Endothelial cell of umbilical vein (primary cell): ENCODE measurements at regions not wholly inside any gene's neighbourhood (a gene's known extent, or its start where the extent isn't known, plus 50 kb on each side); places are given as distances from the start of the nearest gene placed in this dataset.

ENCODE experiments used
- BruUV-seq: library from RNA; stranded (reverse); fragments of 400-500 nt; replicated peaks from 2 replicates; lab custom pipeline; 2021; lab: Mats Ljungman, UMichigan
- CTCF ChIA-PET: fragments of 300-600, 350-600 bp; sonication (Branson Sonifier 250); formaldehyde crosslinking; loops from one replicate; lab custom pipeline; 2021; ENCODE audit warnings: antibody characterized with exemption, inconsistent platforms; lab: Charles Lee
- POLR2A ChIA-PET: fragments of 300-600, 350-600 bp; sonication (Branson Sonifier 250); formaldehyde crosslinking; loops from one replicate; lab custom pipeline; 2021; ENCODE audit warnings: antibody characterized with exemption, inconsistent platforms; lab: Charles Lee
- DNase-seq: peaks from one replicate; pipeline ENCODE4 v3.0.0-alpha.2; 2011; ENCODE audit warnings: low read depth, low spot score
- FAIRE-seq: peaks from 2 replicates; lab custom pipeline; 2011; peaks lifted over from hg19 to GRCh38; lab: Jason Lieb, UNC
- H2AFZ ChIP-seq: 2 replicates; pipeline ENCODE4 v1.6.0; 2012; ENCODE audit warnings: low read depth, low read length, control low read depth, inconsistent platforms
- H3K27ac ChIP-seq: 2 replicates; pipeline ENCODE4 v1.5.1; 2011; ENCODE audit warnings: low read depth, mild to moderate bottlenecking, control low read depth, low read length, moderate library complexity; ENCODE audit not compliant: insufficient read depth
- H3K27me3 ChIP-seq, 2 experiments: 2 replicates each; pipeline versions ENCODE4 v1.6.0 to v1.6.1; 2011; ENCODE audit warnings: low read length in 2 of 2, mixed read lengths in 1 of 2; ENCODE audit not compliant: control insufficient read depth in 2 of 2, insufficient read depth in 2 of 2
- H3K36me3 ChIP-seq, 2 experiments: 2 replicates in 1 of 2; 3 replicates in 1 of 2; pipeline ENCODE4 v1.5.1; 2011; ENCODE audit warnings: low read length in 2 of 2, mild to moderate bottlenecking in 1 of 2, moderate library complexity in 1 of 2; ENCODE audit not compliant: control insufficient read depth in 2 of 2, insufficient read depth in 2 of 2; ENCODE audit errors: extremely low read depth in 1 of 2
- H3K4me1 ChIP-seq: 3 replicates; pipeline ENCODE4 v1.5.1; 2011; ENCODE audit warnings: mild to moderate bottlenecking, low read length; ENCODE audit not compliant: control insufficient read depth, insufficient read depth; ENCODE audit errors: extremely low read depth
- H3K4me2 ChIP-seq: 2 replicates; pipeline ENCODE4 v1.6.1; 2011; ENCODE audit warnings: low read length, control low read depth, mixed read lengths; ENCODE audit not compliant: insufficient read depth
- H3K4me3 ChIP-seq, 3 experiments: fragments of 200-600 bp in 1 of 3; sonication (generic), shearing (Covaris generic) in 1 of 3; replicated peaks in 1 of 3; 2 replicates each; pipeline ENCODE4 v1.5.1; 2011 to 2016; ENCODE audit warnings: control low read depth in 3 of 3, low read length in 3 of 3, mild to moderate bottlenecking in 2 of 3, inconsistent platforms in 1 of 3, low read depth in 1 of 3, moderate library complexity in 1 of 3; ENCODE audit not compliant: insufficient read depth in 1 of 3
- H3K79me2 ChIP-seq: 2 replicates; pipeline ENCODE4 v1.6.0; 2012; ENCODE audit warnings: low read length, inconsistent platforms; ENCODE audit not compliant: control insufficient read depth, insufficient read depth
- H3K9ac ChIP-seq: replicated peaks from 2 replicates; pipeline ENCODE3; 2011; ENCODE audit warnings: low read length, control low read depth; ENCODE audit not compliant: insufficient read depth; ENCODE audit errors: extremely low read depth
- H3K9me1 ChIP-seq: replicated peaks from 3 replicates; pipeline ENCODE4 v1.6.0; 2011; ENCODE audit warnings: mild to moderate bottlenecking, low read length; ENCODE audit not compliant: control insufficient read depth, insufficient read depth; ENCODE audit errors: extremely low read depth
- H3K9me3 ChIP-seq: replicated peaks from 2 replicates; pipeline ENCODE4 v1.5.1; 2012; ENCODE audit warnings: low read length, inconsistent platforms; ENCODE audit not compliant: control insufficient read depth, insufficient read depth
- H4K20me1 ChIP-seq: replicated peaks from 2 replicates; pipeline ENCODE3; 2011; ENCODE audit warnings: mild to moderate bottlenecking, low read length; ENCODE audit not compliant: control insufficient read depth, insufficient read depth; ENCODE audit errors: extremely low read depth
- CTCF ChIP-seq, 2 donors: IDR thresholded peaks; 1 replicate in 1 of 2; 2 replicates in 1 of 2; pipeline ENCODE4 v1.5.1; 2011; ENCODE audit warnings: low read length in 2 of 2, mild to moderate bottlenecking in 2 of 2, moderate library complexity in 2 of 2, control low read depth in 1 of 2, inconsistent platforms in 1 of 2, low read depth in 1 of 2; ENCODE audit not compliant: insufficient read depth in 1 of 2; ENCODE audit errors: extremely low read depth in 1 of 2
- FOS ChIP-seq: IDR thresholded peaks from 2 replicates; pipeline ENCODE4 v1.6.1; 2011; ENCODE audit warnings: mild to moderate bottlenecking, low read length, moderate library complexity, borderline replicate concordance; ENCODE audit not compliant: insufficient read depth
- GATA2 ChIP-seq: IDR thresholded peaks from 2 replicates; pipeline ENCODE4 v1.7.0; 2011; ENCODE audit warnings: low read depth, mild to moderate bottlenecking, moderate library complexity, mixed read lengths, low read length; ENCODE audit not compliant: insufficient read length, insufficient read depth
- JUN ChIP-seq: IDR thresholded peaks from 2 replicates; pipeline ENCODE4 v1.6.1; 2011; ENCODE audit warnings: borderline replicate concordance, low read depth; ENCODE audit not compliant: insufficient read length, insufficient read depth
- MAX ChIP-seq: IDR thresholded peaks from 2 replicates; pipeline ENCODE4 v1.6.1; 2011; ENCODE audit not compliant: insufficient read depth, insufficient read length
- MYC ChIP-seq: IDR thresholded peaks from one replicate; pipeline ENCODE4 v1.6.1; 2011; ENCODE audit warnings: mild to moderate bottlenecking, low read depth, low read length
- POLR2AphosphoS5 ChIP-seq: IDR thresholded peaks from 2 replicates; pipeline ENCODE4 v1.6.1; 2012; ENCODE audit warnings: low read depth, mild to moderate bottlenecking, control low read depth, low read length, moderate library complexity; ENCODE audit not compliant: insufficient read depth
- dilution Hi-C: fragments of 300-500 bp; cut with MboI; formaldehyde crosslinking; loops from one replicate; pipeline ENCODE4 v1.15.0; 2019; ENCODE audit warnings: low sequenced_read_pairs; ENCODE audit not compliant: extremely low pct_ligation_motif_present
- intact Hi-C: fragments of 100-400 bp; cut with micrococcal nuclease; formaldehyde crosslinking; loops from one replicate; pipeline ENCODE4 v1.10.0; 2022

- TF ChIP-seq FOS: no peak
- no peak for TF ChIP-seq CTCF (IDR thresholded peaks at IDR 0.05; ENCODE audit: extremely low read depth in 1 of 2, insufficient read depth in 1 of 2, low read depth in 1 of 2, low read length in 2 of 2)
- dilution Hi-C loops: no loop called here
- CTCF ChIA-PET: no interaction called here
Observed at GRCh38 chr9:32863291-32863690, 80.0 kb downstream of the TMEM215 start.

GRCh38 chr9:32864971-32865370, 81.6 kb downstream of the TMEM215 start:
- H3K36me3 ChIP-seq: no peaks in the 10 kb centered on the region
- TF ChIP-seq MAX (no peak), JUN (no peak), POLR2AphosphoS5 (no peak), MYC (no peak), GATA2 (no peak)
- no peak for FAIRE-seq
- intact Hi-C loops: no loop called here
- BruUV-seq: no TSS peak
- H3K4me1 ChIP-seq: no peaks in the 10 kb centered on the region
- H2AFZ ChIP-seq: no peak overlapping the region
- no peak for DNase-seq
- ChIA-PET POLR2A (no interaction called here), CTCF (no interaction called here)
- no peak overlapping the region for H3K4me2 ChIP-seq
- no peak overlapping the region for H3K4me3 ChIP-seq
- no peaks in the 10 kb centered on the region for H3K9me3 ChIP-seq
- H3K79me2 ChIP-seq: no peaks in the 10 kb centered on the region
- no peaks in the 10 kb centered on the region for H3K9me1 ChIP-seq
- H3K9ac ChIP-seq: no peak overlapping the region
- peaks cover 2% of the 10 kb centered on the region in 2 experiments for H3K27me3 ChIP-seq
- H4K20me1 ChIP-seq: no peaks in the 10 kb centered on the region
- no peak overlapping the region for H3K27ac ChIP-seq
- dilution Hi-C loops: no loop called here

More at GRCh38 chr9:32863291-32863690, 80.0 kb downstream of the TMEM215 start:
- POLR2A ChIA-PET: no interaction called here
- Histone ChIP-seq H3K27ac (no peak overlapping the region), H4K20me1 (no peaks in the 10 kb centered on the region), H3K9me1 (no peaks in the 10 kb centered on the region), H3K4me2 (no peak overlapping the region), H2AFZ (no peak overlapping the region), H3K9me3 (no peaks in the 10 kb centered on the region), H3K27me3 (peaks cover 0 to 2% of the 10 kb centered on the region in 2 experiments), H3K36me3 (no peaks in the 10 kb centered on the region), H3K79me2 (no peaks in the 10 kb centered on the region), H3K9ac (no peak overlapping the region), H3K4me3 (no peak overlapping the region), H3K4me1 (no peaks in the 10 kb centered on the region)
- BruUV-seq: no TSS peak
- DNase-seq (no peak), FAIRE-seq (no peak)
- intact Hi-C loops: no loop called here
